ENCODE measurements at regions not wholly inside any gene's neighbourhood (a gene's known extent, or its start where the extent isn't known, plus 50 kb on each side); places are given as distances from the start of the nearest gene placed in this dataset.

- TF ChIP-seq CTCF (IDR thresholded peaks at IDR 0.05; ENCODE audit: borderline replicate concordance, insufficient read depth, low read depth, low read length) = no peak
- no peak overlapping the region for H3K4me3 ChIP-seq (ENCODE audit: low read depth, low read length)
Observed at GRCh38 chr11:29305456-29306232, 711.2 kb downstream of the KCNA4 start.

GRCh38 chr11:29300420-29300819 is 716.4 kb downstream of the KCNA4 start:
- H3K4me3 ChIP-seq (ENCODE audit: low read depth, low read length) = no peak overlapping the region
- TF ChIP-seq CTCF (IDR thresholded peaks at IDR 0.05; ENCODE audit: borderline replicate concordance, insufficient read depth, low read depth, low read length) = no peak

GRCh38 chr11:29296680-29297079 is 720.1 kb downstream of the KCNA4 start:
- H3K4me3 ChIP-seq (ENCODE audit: low read depth, low read length) = no peak overlapping the region
- no peak for TF ChIP-seq CTCF (IDR thresholded peaks at IDR 0.05; ENCODE audit: borderline replicate concordance, insufficient read depth, low read depth, low read length)

- TF ChIP-seq CTCF (IDR thresholded peaks at IDR 0.05; ENCODE audit: borderline replicate concordance, insufficient read depth, low read depth, low read length) = no peak
- no peak overlapping the region for H3K4me3 ChIP-seq (ENCODE audit: low read depth, low read length)
Observed at GRCh38 chr11:29293825-29294224, 723.0 kb downstream of the KCNA4 start.

GRCh38 chr11:29282088-29282487 is 734.7 kb downstream of the KCNA4 start:
- TF ChIP-seq CTCF (IDR thresholded peaks at IDR 0.05; ENCODE audit: borderline replicate concordance, insufficient read depth, low read depth, low read length) = no peak
- H3K4me3 ChIP-seq (ENCODE audit: low read depth, low read length) = no peak overlapping the region

GRCh38 chr11:29281271-29281777 is 735.5 kb downstream of the KCNA4 start:
- no peak for TF ChIP-seq CTCF (IDR thresholded peaks at IDR 0.05; ENCODE audit: borderline replicate concordance, insufficient read depth, low read depth, low read length)
- no peak overlapping the region for H3K4me3 ChIP-seq (ENCODE audit: low read depth, low read length)

- no peak overlapping the region for H3K4me3 ChIP-seq (ENCODE audit: low read depth, low read length)
- TF ChIP-seq CTCF (IDR thresholded peaks at IDR 0.05; ENCODE audit: borderline replicate concordance, insufficient read depth, low read depth, low read length) = no peak
Observed at GRCh38 chr11:29280452-29280851, 736.4 kb downstream of the KCNA4 start.
